Erythroblast (primary cell): ENCODE measurements at regions not wholly inside any gene's neighbourhood (a gene's known extent, or its start where the extent isn't known, plus 50 kb on each side); places are given as distances from the start of the nearest gene placed in this dataset.

ENCODE experiments used
- GATA1 ChIP-seq: IDR thresholded peaks from 2 replicates; pipeline ENCODE4 v1.6.1; 2011; ENCODE audit warnings: low read depth, mild to moderate bottlenecking, control low read depth, low read length, moderate library complexity
- POLR2A ChIP-seq: IDR thresholded peaks from 2 replicates; pipeline ENCODE4 v1.6.1; 2011; ENCODE audit warnings: mild to moderate bottlenecking, low read length

DNA sequence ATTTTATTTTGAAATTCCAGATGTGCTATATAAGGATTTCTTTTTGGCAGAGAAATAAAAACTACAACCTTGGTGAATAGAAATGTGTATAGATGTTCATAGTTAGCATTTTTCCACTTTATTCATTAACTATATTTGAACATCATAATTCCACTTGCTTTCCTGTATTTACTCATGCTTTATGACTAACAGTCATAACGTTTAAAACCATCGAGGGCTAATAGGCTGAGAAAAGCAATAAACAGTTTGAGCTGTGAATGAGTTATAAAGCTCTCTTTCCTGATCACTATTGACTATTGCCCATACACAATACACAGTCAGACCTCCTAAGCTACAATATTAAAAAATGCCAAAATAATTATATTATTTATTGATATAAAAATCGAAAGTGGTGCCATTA is 502.1 kb upstream of the RASGRP1 start:
- TF ChIP-seq POLR2A (no peak), GATA1 (no peak)
